HCT116 (cell line): ENCODE measurements at regions not wholly inside any gene's neighbourhood (a gene's known extent, or its start where the extent isn't known, plus 50 kb on each side); places are given as distances from the start of the nearest gene placed in this dataset.

ENCODE experiments used
- CBX3 ChIP-seq: IDR thresholded peaks from 2 replicates; pipeline ENCODE4 v1.6.1; 2012; ENCODE audit warnings: low read depth
- EZH2 ChIP-seq: fragments of 200-600 bp; sonication (generic); IDR thresholded peaks from 2 replicates; pipeline ENCODE4 v1.6.1; 2017; ENCODE audit warnings: antibody characterized with exemption, mixed run types
- EZH2phosphoT487 ChIP-seq: fragments of 200-600 bp; IDR thresholded peaks from 2 replicates; pipeline ENCODE4 v1.6.1; 2018; ENCODE audit warnings: antibody characterized with exemption, borderline replicate concordance
- JUND ChIP-seq: IDR thresholded peaks from 2 replicates; pipeline ENCODE4 v1.6.1; 2012
- POLR2A ChIP-seq: IDR thresholded peaks from 2 replicates; pipeline ENCODE4 v1.7.0; 2011; ENCODE audit warnings: borderline replicate concordance; ENCODE audit not compliant: insufficient read depth, insufficient read length; ENCODE audit errors: extremely low read depth
- POLR2AphosphoS5 ChIP-seq: IDR thresholded peaks from 2 replicates; pipeline ENCODE4 v1.6.1; 2011; ENCODE audit warnings: mild to moderate bottlenecking, low read depth, low read length, moderate library complexity
- RAD21 ChIP-seq: IDR thresholded peaks from 2 replicates; pipeline ENCODE4 v1.6.1; 2012; ENCODE audit warnings: low read depth, mild to moderate bottlenecking
- SIN3A ChIP-seq: IDR thresholded peaks from 2 replicates; pipeline ENCODE4 v1.6.1; 2012; ENCODE audit warnings: low read depth
- SRF ChIP-seq: IDR thresholded peaks from 2 replicates; pipeline ENCODE4 v1.6.1; 2012; ENCODE audit warnings: low read depth
- YY1 ChIP-seq: IDR thresholded peaks from 2 replicates; pipeline ENCODE4 v1.6.1; 2011; ENCODE audit warnings: low read length, low read depth, moderate library complexity, mild to moderate bottlenecking; ENCODE audit not compliant: insufficient replicate concordance; ENCODE audit errors: extremely low read depth
- ZNF274 ChIP-seq: fragments of 200-500 bp; sonication (Bioruptor generic); IDR thresholded peaks from 2 replicates; pipeline ENCODE4 v1.6.1; 2014; ENCODE audit warnings: mild to moderate bottlenecking, low read depth, low read length, inconsistent platforms
- TF ChIP-seq, protein P1 (sequence below), 3 experiments: fragments of 200-600 bp in 1 of 3; sonication (generic) in 1 of 3; IDR thresholded peaks in 2 of 3; conservative IDR thresholded peaks in 1 of 3; 2 replicates each; pipeline ENCODE4 v1.5.1; 2012 to 2017; ENCODE audit warnings: low read depth in 2 of 3, low read length in 2 of 3, antibody characterized with exemption in 1 of 3, borderline replicate concordance in 1 of 3, control low read depth in 1 of 3, mild to moderate bottlenecking in 1 of 3, mixed read lengths in 1 of 3, mixed run types in 1 of 3, moderate library complexity in 1 of 3; ENCODE audit not compliant: insufficient read depth in 1 of 3
- TF ChIP-seq, protein P2 (sequence below): IDR thresholded peaks from 2 replicates; pipeline ENCODE4 v1.6.1; 2012
- TF ChIP-seq, protein P3 (sequence below): IDR thresholded peaks from 2 replicates; pipeline ENCODE4 v1.6.1; 2012; ENCODE audit warnings: low read depth

DNA sequence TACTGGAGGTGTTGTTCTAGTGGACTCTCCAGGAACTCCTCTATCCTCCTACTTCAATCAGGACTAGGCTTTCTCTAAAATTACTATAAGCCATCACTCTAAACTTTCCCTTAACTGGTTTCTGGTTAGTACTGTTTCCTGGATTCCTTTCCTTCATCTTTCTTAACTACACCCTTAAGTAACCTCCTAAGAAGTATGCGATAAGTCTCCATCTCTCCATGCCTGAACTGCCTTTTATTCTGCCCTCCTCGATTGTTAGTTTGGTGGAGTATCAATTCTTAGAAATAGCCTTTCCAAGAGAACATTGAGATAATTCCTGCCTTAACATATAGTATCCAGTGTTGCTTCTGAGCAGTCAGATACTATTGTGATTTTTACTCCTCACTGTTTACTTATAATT lies 162.9 kb upstream of the PDE4B start:
- TF ChIP-seq RAD21 = no peak
- TF ChIP-seq, protein P1, sequence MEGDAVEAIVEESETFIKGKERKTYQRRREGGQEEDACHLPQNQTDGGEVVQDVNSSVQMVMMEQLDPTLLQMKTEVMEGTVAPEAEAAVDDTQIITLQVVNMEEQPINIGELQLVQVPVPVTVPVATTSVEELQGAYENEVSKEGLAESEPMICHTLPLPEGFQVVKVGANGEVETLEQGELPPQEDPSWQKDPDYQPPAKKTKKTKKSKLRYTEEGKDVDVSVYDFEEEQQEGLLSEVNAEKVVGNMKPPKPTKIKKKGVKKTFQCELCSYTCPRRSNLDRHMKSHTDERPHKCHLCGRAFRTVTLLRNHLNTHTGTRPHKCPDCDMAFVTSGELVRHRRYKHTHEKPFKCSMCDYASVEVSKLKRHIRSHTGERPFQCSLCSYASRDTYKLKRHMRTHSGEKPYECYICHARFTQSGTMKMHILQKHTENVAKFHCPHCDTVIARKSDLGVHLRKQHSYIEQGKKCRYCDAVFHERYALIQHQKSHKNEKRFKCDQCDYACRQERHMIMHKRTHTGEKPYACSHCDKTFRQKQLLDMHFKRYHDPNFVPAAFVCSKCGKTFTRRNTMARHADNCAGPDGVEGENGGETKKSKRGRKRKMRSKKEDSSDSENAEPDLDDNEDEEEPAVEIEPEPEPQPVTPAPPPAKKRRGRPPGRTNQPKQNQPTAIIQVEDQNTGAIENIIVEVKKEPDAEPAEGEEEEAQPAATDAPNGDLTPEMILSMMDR (IDR thresholded peaks at IDR 0.05 in 2 of 3, conservative IDR thresholded peaks at IDR 0.05 in 1 of 3; ENCODE audit: borderline replicate concordance in 1 of 3, insufficient read depth in 1 of 3, low read depth in 2 of 3, low read length in 2 of 3) = no peak
- TF ChIP-seq, protein P2, sequence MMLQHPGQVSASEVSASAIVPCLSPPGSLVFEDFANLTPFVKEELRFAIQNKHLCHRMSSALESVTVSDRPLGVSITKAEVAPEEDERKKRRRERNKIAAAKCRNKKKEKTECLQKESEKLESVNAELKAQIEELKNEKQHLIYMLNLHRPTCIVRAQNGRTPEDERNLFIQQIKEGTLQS = no peak
- TF ChIP-seq, protein P3, sequence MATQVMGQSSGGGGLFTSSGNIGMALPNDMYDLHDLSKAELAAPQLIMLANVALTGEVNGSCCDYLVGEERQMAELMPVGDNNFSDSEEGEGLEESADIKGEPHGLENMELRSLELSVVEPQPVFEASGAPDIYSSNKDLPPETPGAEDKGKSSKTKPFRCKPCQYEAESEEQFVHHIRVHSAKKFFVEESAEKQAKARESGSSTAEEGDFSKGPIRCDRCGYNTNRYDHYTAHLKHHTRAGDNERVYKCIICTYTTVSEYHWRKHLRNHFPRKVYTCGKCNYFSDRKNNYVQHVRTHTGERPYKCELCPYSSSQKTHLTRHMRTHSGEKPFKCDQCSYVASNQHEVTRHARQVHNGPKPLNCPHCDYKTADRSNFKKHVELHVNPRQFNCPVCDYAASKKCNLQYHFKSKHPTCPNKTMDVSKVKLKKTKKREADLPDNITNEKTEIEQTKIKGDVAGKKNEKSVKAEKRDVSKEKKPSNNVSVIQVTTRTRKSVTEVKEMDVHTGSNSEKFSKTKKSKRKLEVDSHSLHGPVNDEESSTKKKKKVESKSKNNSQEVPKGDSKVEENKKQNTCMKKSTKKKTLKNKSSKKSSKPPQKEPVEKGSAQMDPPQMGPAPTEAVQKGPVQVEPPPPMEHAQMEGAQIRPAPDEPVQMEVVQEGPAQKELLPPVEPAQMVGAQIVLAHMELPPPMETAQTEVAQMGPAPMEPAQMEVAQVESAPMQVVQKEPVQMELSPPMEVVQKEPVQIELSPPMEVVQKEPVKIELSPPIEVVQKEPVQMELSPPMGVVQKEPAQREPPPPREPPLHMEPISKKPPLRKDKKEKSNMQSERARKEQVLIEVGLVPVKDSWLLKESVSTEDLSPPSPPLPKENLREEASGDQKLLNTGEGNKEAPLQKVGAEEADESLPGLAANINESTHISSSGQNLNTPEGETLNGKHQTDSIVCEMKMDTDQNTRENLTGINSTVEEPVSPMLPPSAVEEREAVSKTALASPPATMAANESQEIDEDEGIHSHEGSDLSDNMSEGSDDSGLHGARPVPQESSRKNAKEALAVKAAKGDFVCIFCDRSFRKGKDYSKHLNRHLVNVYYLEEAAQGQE = no peak
- no peak for TF ChIP-seq POLR2AphosphoS5
- no peak for TF ChIP-seq ZNF274
- TF ChIP-seq POLR2A = no peak
- TF ChIP-seq EZH2phosphoT487 = no peak
- TF ChIP-seq CBX3 = no peak
- no peak for TF ChIP-seq YY1
- no peak for TF ChIP-seq SIN3A
- TF ChIP-seq JUND = no peak
- no peak for TF ChIP-seq SRF
- no peak for TF ChIP-seq EZH2
